Skeletal muscle satellite cell (primary cell): ENCODE measurements at regions not wholly inside any gene's neighbourhood (a gene's known extent, or its start where the extent isn't known, plus 50 kb on each side); places are given as distances from the start of the nearest gene placed in this dataset.
A peak's percentile ranks its signal among the peaks of the same experiment; 100 is the strongest.

ENCODE experiments used
- H3K27me3 ChIP-seq: 2 replicates; pipeline ENCODE4 v1.7.0; 2013; ENCODE audit warnings: low read length; ENCODE audit not compliant: control insufficient read depth, insufficient read depth
- H3K36me3 ChIP-seq: 2 replicates; pipeline ENCODE4 v1.7.0; 2013; ENCODE audit warnings: mild to moderate bottlenecking, control low read depth, low read length; ENCODE audit not compliant: insufficient read depth
- H3K4me1 ChIP-seq: 2 replicates; pipeline ENCODE4 v1.7.0; 2013; ENCODE audit warnings: low read length; ENCODE audit not compliant: control insufficient read depth, insufficient read depth
- H3K4me2 ChIP-seq: 2 replicates; pipeline ENCODE4 v1.7.0; 2013; ENCODE audit warnings: mild to moderate bottlenecking, low read length
- H3K4me3 ChIP-seq: 2 replicates; pipeline ENCODE4 v1.7.0; 2013; ENCODE audit warnings: low read length
- H3K9ac ChIP-seq: 2 replicates; pipeline ENCODE4 v1.7.0; 2013; ENCODE audit warnings: mild to moderate bottlenecking, low read depth, low read length, moderate library complexity
- H3K9me3 ChIP-seq: replicated peaks from 2 replicates; pipeline ENCODE4 v1.7.0; 2013; ENCODE audit warnings: mild to moderate bottlenecking, control low read depth, low read length

DNA sequence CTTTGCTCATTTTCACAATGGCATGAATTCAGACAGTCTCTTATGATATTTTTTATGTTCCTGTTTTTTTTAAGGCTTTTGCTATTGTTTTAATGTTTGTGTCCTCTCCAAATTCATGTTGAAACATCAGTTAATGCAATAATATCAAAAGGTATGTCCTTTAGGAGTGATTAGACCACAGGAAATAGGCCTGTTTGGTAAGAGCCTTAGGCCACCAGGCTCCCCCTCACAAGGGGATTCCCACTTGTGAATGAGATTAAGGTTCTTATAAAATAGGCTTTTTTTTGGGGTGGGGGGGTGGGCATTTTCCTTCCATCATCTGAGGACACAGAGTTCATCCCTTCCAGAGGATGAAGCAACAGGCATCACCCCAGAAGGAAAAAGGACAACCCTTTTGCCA is 2074.2 kb upstream of the C9orf72 start:
- no peaks in the 10 kb centered on the region for H3K36me3 ChIP-seq
- H3K27me3 ChIP-seq: no peaks in the 10 kb centered on the region
- H3K4me2 ChIP-seq: no peak overlapping the region
- no peaks in the 10 kb centered on the region for H3K9me3 ChIP-seq
- H3K4me1 ChIP-seq: no peaks in the 10 kb centered on the region
- H3K9ac ChIP-seq: no peak overlapping the region
- no peak overlapping the region for H3K4me3 ChIP-seq

DNA sequence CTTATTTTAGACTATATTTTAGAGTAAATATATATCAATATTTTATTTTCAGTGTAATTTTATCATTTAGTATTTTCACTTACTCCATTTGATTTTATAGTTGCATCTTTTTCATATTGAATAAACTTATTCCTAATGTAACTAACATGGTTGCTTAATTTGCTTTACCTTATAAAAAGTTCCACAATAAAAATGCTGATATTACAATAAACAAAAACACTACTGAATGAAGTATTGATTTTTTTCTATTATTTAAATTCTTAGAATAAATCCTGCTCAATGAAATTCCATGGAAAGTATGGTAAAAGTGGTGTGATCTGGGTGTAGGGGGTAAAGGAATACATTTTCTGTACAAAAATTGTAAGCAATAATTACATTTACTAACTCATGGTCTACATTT is 2074.9 kb upstream of the C9orf72 start:
- Histone ChIP-seq H3K4me2 (no peak overlapping the region), H3K9ac (no peak overlapping the region), H3K4me3 (no peak overlapping the region), H3K27me3 (no peaks in the 10 kb centered on the region), H3K4me1 (no peaks in the 10 kb centered on the region), H3K36me3 (no peaks in the 10 kb centered on the region), H3K9me3 (no peaks in the 10 kb centered on the region)

DNA sequence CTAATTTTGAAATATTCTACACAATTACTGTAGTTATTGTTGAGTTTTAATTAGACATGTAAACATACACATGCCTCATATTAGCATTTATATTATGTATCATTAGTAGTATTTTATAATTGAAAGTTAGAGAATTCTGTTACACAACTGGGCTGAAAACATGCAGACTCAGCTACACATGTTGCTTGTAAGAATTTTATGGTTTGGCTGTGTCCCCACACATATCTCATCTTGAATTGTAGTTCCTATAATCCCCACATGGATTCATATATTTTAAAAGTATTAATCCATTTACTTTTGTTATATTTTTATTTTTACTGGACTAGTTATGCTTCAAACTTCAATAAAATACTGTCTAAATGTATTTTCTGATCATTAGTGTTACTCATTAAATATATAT is 2075.3 kb upstream of the C9orf72 start:
- Histone ChIP-seq H3K9ac (no peak overlapping the region), H3K4me2 (no peak overlapping the region), H3K9me3 (no peaks in the 10 kb centered on the region), H3K27me3 (no peaks in the 10 kb centered on the region), H3K36me3 (no peaks in the 10 kb centered on the region), H3K4me1 (no peaks in the 10 kb centered on the region), H3K4me3 (no peak overlapping the region)

DNA sequence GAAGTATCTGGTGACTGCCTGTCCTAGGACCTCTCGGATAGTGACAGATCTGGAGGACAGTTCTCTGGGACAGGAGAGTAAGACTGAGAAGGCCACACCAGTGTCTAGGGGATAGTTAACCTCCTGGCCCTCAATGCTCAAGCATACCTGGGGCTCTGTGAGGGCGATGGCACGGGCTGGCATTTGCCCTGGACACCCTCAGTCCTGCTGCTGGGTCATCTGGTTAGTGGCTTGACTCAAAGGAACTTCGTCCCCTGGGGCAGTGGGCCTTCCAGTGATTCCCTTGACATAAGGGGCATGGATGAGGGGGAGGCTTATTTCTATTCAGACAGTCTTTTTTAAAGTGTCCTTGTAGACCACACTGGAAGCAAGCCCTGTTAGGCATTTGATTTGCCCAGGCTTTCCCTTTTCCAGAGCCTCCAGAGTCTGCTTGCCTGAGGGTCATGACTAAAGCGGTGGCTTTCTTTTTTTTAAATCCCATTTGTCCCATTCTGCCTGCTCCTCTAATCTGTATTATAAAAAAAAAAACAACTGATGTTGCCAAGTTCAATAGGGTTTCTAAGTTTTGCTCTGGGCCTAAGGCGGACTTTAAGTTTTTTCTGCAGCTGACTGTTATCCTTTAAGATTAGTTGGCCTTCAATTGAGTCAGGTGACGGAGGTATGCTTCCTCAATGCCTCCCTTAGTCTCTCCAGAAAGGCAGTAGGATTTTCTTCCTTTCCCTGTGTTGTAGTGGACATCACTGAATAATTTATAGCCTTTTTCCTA is 2083.5 kb upstream of the C9orf72 start:
- no peaks in the 10 kb centered on the region for H3K27me3 ChIP-seq
- no peaks in the 10 kb centered on the region for H3K4me1 ChIP-seq
- H3K4me3 ChIP-seq: no peak overlapping the region
- H3K4me2 ChIP-seq: no peak overlapping the region
- H3K36me3 ChIP-seq: no peaks in the 10 kb centered on the region
- H3K9me3 ChIP-seq: no peaks in the 10 kb centered on the region
- H3K9ac ChIP-seq: no peak overlapping the region

DNA sequence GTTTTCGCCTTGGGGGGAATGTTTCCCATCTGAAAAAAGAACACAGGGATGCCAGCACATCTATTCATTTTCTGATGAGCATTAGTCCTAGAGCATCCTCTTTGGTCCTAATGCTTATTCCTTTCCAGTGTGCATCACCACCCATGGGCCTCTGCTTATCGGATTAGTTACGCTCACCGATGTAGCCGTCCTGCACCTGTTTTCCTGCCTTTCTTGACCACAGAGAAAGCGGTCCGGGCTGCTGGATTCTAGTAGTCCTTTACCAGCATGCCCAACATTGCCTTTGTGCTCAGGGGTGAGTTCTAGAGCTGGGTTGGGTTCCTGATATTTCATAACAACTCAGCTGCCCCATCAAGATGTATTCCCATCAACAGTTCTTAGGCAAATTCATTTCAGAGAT is 2084.5 kb upstream of the C9orf72 start:
- Histone ChIP-seq H3K4me1 (no peaks in the 10 kb centered on the region), H3K27me3 (no peaks in the 10 kb centered on the region), H3K9me3 (no peaks in the 10 kb centered on the region), H3K9ac (no peak overlapping the region), H3K4me3 (no peak overlapping the region), H3K36me3 (no peaks in the 10 kb centered on the region), H3K4me2 (no peak overlapping the region)

DNA sequence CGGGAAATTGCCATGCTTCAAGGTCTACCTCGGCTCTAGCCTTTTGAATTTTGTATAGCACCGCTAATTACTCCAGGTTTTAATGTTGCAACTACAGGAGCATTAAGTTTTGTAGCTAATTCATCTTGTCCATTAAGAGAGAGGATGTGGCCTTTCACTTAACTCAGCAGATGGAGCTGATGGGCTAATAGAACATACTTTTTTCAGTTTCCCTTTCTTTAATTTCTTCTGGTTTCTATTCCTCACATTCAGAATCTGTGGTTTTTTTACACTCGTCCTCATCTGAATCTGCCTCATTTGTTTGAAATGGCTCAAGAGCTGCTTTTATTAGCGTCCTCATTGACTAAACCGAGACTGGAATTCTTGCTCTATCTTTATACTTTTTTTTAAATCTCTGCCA is 2085.7 kb upstream of the C9orf72 start:
- no peaks in the 10 kb centered on the region for H3K4me1 ChIP-seq
- no peaks in the 10 kb centered on the region for H3K9me3 ChIP-seq
- no peaks in the 10 kb centered on the region for H3K27me3 ChIP-seq
- no peak overlapping the region for H3K9ac ChIP-seq
- H3K4me2 ChIP-seq: peak overlapping the region; percentile 62
- no peak overlapping the region for H3K4me3 ChIP-seq
- no peaks in the 10 kb centered on the region for H3K36me3 ChIP-seq

DNA sequence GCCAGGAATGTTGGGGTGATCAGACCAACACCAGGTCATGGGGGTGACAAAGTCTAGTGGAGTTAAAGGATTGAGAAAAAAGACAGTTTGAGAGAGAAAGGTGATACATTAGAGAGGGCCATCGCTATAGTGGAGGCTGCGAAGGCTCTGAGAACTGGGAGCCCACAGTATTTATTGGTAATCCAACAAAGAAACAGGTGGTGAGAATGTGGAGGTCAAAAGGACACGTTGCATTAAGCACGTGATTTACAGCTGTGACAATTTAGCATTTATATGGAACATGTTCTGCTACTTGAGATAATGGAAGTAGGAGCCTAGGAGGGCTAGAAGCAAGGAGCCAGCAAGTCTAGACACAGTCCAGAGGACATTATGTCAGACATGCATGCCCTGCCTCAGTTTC is 2086.5 kb upstream of the C9orf72 start:
- Histone ChIP-seq H3K9ac (no peak overlapping the region), H3K9me3 (no peaks in the 10 kb centered on the region), H3K4me1 (no peaks in the 10 kb centered on the region), H3K4me3 (peak overlapping the region; percentile 47), H3K4me2 (peak overlapping the region; percentile 62), H3K36me3 (no peaks in the 10 kb centered on the region), H3K27me3 (no peaks in the 10 kb centered on the region)

DNA sequence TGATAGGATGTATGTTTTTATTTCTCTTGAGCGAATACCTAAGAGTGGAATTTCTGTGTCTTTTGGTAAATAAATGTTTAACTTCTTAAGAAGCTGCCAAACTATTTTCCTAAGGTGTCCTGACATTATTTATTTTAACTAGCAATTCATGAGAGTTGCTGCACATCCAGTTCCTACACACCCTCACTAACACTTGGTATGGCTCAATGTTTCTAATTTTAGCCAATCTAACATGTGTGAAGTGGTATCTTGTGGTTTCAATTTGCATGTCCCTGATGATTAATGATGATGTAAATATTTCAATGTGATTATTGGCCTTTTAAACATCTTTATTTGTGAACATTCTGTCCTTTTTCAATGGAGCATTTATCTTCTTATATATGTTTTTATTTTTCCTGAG is 2095.5 kb upstream of the C9orf72 start:
- no peak overlapping the region for H3K4me2 ChIP-seq
- H3K36me3 ChIP-seq: no peaks in the 10 kb centered on the region
- no peaks in the 10 kb centered on the region for H3K9me3 ChIP-seq
- H3K27me3 ChIP-seq: no peaks in the 10 kb centered on the region
- H3K4me3 ChIP-seq: no peak overlapping the region
- H3K9ac ChIP-seq: no peak overlapping the region
- peaks cover 3% of the 10 kb centered on the region for H3K4me1 ChIP-seq

DNA sequence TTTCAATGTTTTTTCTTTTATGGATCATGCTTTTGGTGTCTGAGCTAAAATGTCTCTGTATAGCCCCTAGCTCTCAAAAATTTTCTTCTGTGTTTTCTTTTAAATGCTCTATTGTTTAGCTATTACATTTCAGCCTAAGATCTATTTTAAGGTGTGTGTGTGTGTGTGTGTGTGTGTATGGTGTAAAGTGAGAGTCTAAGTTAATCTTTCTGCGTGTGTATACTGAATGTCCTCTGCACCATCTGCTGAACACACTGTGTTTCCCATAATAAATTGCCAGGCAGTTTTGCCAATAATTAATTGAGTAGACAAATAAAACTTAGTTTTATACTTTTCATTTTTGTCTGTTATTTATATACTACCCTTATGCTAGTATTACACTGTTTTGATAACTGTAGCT is 2096.3 kb upstream of the C9orf72 start:
- no peaks in the 10 kb centered on the region for H3K9me3 ChIP-seq
- H3K4me3 ChIP-seq: no peak overlapping the region
- H3K9ac ChIP-seq: no peak overlapping the region
- no peaks in the 10 kb centered on the region for H3K27me3 ChIP-seq
- peaks cover 3% of the 10 kb centered on the region for H3K4me1 ChIP-seq
- H3K36me3 ChIP-seq: no peaks in the 10 kb centered on the region
- no peak overlapping the region for H3K4me2 ChIP-seq

DNA sequence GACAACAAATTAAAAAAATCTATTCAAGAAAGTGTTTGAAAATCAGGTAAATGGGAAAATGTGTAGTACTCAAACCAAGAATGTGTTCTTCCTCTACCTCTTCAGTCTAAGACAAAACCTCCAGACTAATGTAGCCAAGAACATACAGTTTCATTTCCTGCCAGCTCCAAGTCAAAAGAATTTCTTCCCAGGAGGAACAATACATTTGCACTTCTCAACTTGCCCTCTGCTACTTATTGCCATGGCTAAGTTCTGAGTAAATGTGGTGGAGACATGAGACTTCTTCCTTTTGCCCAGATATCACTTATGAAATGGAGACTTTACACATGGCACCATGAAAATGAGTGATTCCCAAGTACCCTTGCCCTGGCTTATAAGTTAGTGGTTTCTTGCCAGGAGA is 2112.2 kb upstream of the C9orf72 start:
- Histone ChIP-seq H3K4me1 (no peaks in the 10 kb centered on the region), H3K4me3 (no peak overlapping the region), H3K27me3 (no peaks in the 10 kb centered on the region), H3K9me3 (no peaks in the 10 kb centered on the region), H3K36me3 (no peaks in the 10 kb centered on the region), H3K4me2 (no peak overlapping the region), H3K9ac (no peak overlapping the region)

DNA sequence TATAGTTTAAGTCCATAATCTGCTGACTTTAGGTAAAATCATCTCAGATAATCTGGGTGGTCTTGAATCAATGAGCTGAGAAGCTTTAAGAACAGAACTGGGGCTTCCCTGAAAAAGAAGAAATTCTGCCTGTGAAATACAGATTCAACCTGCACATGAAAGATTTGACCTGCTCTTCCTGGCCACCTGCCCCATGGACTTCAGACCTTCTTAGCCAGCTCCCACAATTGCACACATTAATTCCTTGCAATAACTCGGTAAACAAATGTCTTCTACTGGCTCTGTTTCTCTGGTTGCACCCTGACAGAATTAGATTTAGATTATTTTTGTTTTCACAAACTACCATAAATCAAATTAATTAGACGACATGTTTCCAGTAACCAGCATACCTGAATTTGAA is 2117.9 kb upstream of the C9orf72 start:
- H3K4me3 ChIP-seq: no peak overlapping the region
- H3K36me3 ChIP-seq: no peaks in the 10 kb centered on the region
- no peaks in the 10 kb centered on the region for H3K27me3 ChIP-seq
- no peak overlapping the region for H3K4me2 ChIP-seq
- no peak overlapping the region for H3K9ac ChIP-seq
- peaks cover 5% of the 10 kb centered on the region for H3K4me1 ChIP-seq
- H3K9me3 ChIP-seq: no peaks in the 10 kb centered on the region

DNA sequence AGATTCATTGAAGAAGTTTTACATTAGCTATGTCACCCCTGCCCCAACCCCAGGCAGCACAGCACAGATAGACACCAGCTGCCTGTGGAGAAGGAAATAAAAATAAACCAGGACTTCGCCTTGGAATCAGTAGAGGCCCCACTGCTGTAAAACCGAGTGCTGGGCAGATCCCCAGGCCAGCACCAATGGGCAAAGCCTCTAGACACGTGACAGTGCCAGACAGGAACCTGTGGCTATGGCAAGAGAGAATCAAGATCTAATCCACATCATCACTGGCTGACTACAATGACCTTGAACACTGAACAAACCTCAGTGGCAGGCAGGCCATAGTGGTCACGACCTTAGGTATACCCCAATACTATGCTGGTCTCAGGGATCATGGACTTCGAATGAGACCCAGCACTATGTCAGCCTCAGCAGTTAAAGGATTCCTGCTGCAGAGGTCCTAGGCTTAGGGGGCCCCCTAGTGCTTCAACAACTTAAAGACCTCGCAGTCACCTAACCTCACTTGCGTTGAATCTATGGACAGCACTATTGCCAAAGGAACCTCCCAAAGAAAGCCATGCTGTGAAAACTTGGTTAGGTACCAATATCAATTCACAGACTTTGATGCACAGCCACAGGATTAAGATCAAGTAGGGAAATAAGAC is 2118.6 kb upstream of the C9orf72 start:
- Histone ChIP-seq H3K9me3 (no peaks in the 10 kb centered on the region), H3K4me3 (no peak overlapping the region), H3K27me3 (no peaks in the 10 kb centered on the region), H3K4me2 (no peak overlapping the region), H3K4me1 (peaks cover 12% of the 10 kb centered on the region), H3K36me3 (no peaks in the 10 kb centered on the region), H3K9ac (no peak overlapping the region)
